ENCODE measurements at regions not wholly inside any gene's neighbourhood (a gene's known extent, or its start where the extent isn't known, plus 50 kb on each side); places are given as distances from the start of the nearest gene placed in this dataset.

DNA sequence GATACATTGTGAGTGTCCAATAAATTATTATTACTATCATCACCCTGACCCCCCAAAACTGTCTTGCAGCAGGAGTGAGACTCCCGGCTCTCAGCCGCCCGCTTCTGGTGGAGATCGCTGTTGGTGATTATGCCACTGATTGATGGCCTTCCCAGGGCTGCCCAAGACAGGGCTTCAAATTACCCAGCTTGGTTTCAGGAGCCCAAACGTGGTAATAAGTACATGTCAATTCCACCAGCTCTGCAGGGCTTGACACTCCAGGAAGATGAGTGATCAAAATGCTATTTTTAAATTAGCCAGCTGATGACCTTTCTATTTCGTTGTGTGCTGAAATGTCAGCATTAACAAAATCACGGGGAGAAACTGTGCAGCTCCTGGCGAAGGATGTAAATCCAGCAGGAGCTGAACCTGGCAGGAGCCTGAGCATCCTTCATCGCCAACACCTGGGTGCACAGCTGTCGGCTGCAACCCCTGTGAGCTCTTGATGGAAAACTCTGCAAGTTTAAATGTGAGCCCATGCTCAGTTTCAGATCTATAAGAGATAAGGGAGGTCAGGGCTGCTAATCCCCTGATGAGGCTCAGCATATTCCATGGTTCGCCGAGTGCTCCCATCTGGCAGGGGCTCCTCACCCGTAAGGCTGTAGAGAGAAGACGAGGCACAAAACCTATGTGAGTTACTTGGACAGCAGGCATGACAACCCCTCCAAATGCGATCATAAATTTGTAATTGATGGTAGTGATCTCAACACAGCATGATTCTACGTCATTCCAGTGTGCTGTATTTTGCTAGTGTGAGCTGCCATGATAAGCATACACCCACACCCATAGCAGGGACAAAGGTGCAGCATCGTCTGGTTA lies 446.3 kb downstream of the TCERG1L start:
- no peak overlapping the region for H3K4me3 ChIP-seq (ENCODE audit: low read depth, low read length)
- H3K9me3 ChIP-seq (ENCODE audit: control insufficient read depth, insufficient read depth, low read length) = no peaks in the 10 kb centered on the region
- H3K36me3 ChIP-seq (ENCODE audit: control insufficient read depth, insufficient read depth, low read length) = no peaks in the 10 kb centered on the region
- no peaks in the 10 kb centered on the region for H3K4me1 ChIP-seq (ENCODE audit: control insufficient read depth, insufficient read depth, low read length)
- no peak overlapping the region for H3K9ac ChIP-seq (ENCODE audit: low read depth, low read length)
- H3K27me3 ChIP-seq (ENCODE audit: control insufficient read depth, insufficient read depth, low read length) = no peaks in the 10 kb centered on the region

GRCh38 chr10:130866857-130867256 lies 444.7 kb downstream of the TCERG1L start:
- H3K4me3 ChIP-seq (ENCODE audit: low read depth, low read length) = no peak overlapping the region
- H3K9me3 ChIP-seq (ENCODE audit: control insufficient read depth, insufficient read depth, low read length) = no peaks in the 10 kb centered on the region
- no peaks in the 10 kb centered on the region for H3K27me3 ChIP-seq (ENCODE audit: control insufficient read depth, insufficient read depth, low read length)

DNA sequence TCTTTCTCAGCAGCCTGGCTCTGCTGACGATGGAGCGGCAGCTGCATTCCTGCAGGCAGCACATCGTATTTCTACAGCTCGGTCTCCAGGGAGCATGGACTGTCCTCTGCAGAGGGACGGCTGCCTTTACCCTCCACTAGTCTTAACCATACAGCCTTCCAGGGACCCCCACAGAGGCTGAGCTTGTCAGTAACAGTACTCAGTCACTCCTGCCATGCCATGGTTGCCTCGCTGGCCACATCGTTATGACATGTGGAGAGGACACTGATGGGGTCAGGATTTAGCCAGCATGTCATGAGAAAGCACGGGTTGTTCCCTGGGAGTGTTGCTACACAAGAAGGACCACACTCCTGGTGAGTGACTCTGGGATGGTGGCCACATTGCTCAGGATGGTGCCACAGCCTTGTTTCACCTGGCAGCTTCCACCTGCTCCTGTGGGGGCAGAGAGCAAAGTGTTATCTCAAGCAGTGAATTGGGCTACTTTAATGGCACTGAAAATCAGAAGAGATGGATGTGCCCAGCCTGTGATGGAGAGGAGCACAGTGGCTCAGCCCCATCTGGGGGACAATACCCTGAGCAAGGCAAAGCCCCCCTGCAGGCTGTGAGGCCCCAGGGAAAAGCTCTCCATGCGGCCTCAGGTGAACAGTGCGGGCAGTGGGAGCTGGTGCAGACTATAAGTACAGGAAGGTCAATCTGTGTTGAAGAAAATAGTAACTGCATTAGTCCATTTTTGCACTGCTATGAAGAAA lies 443.9 kb downstream of the TCERG1L start:
- Histone ChIP-seq H3K27me3 (ENCODE audit: control insufficient read depth, insufficient read depth, low read length) (no peaks in the 10 kb centered on the region), H3K9me3 (ENCODE audit: control insufficient read depth, insufficient read depth, low read length) (no peaks in the 10 kb centered on the region), H3K4me3 (ENCODE audit: low read depth, low read length) (no peak overlapping the region), H3K4me1 (ENCODE audit: control insufficient read depth, insufficient read depth, low read length) (no peaks in the 10 kb centered on the region), H3K36me3 (ENCODE audit: control insufficient read depth, insufficient read depth, low read length) (no peaks in the 10 kb centered on the region), H3K9ac (ENCODE audit: low read depth, low read length) (no peak overlapping the region)

More at GRCh38 chr10:130866857-130867256, 444.7 kb downstream of the TCERG1L start:
- Histone ChIP-seq H3K4me1 (ENCODE audit: control insufficient read depth, insufficient read depth, low read length) (no peaks in the 10 kb centered on the region), H3K9ac (ENCODE audit: low read depth, low read length) (no peak overlapping the region), H3K36me3 (ENCODE audit: control insufficient read depth, insufficient read depth, low read length) (no peaks in the 10 kb centered on the region)

GRCh38 chr10:130869179-130869841 lies 442.2 kb downstream of the TCERG1L start:
- Histone ChIP-seq H3K4me1 (ENCODE audit: control insufficient read depth, insufficient read depth, low read length) (no peaks in the 10 kb centered on the region), H3K36me3 (ENCODE audit: control insufficient read depth, insufficient read depth, low read length) (no peaks in the 10 kb centered on the region), H3K27me3 (ENCODE audit: control insufficient read depth, insufficient read depth, low read length) (no peaks in the 10 kb centered on the region), H3K9me3 (ENCODE audit: control insufficient read depth, insufficient read depth, low read length) (no peaks in the 10 kb centered on the region), H3K9ac (ENCODE audit: low read depth, low read length) (no peak overlapping the region), H3K4me3 (ENCODE audit: low read depth, low read length) (no peak overlapping the region)

DNA sequence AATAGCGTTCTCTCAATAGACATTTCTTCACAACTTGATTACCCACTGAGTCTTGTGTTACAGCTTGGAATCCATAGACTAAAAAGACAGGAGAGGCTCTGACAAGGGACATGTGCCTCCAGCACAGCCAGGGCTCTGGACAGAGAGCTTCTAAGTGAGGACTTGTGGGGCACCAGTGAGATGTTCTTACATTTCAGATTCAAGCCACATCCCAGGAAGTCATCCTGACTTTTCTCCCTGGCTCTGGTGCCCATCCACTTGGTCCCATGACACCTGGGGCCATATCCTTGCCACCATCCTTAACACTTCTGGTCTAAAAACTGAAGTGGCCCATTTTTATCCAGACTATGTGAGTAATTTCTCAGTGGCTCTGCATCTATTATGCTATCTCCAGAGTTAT lies 440.1 kb downstream of the TCERG1L start:
- Histone ChIP-seq H3K27me3 (ENCODE audit: control insufficient read depth, insufficient read depth, low read length) (no peaks in the 10 kb centered on the region), H3K4me1 (ENCODE audit: control insufficient read depth, insufficient read depth, low read length) (no peaks in the 10 kb centered on the region), H3K36me3 (ENCODE audit: control insufficient read depth, insufficient read depth, low read length) (no peaks in the 10 kb centered on the region), H3K9me3 (ENCODE audit: control insufficient read depth, insufficient read depth, low read length) (no peaks in the 10 kb centered on the region), H3K9ac (ENCODE audit: low read depth, low read length) (no peak overlapping the region), H3K4me3 (ENCODE audit: low read depth, low read length) (no peak overlapping the region)

- no peak overlapping the region for H3K4me3 ChIP-seq (ENCODE audit: low read depth, low read length)
- no peaks in the 10 kb centered on the region for H3K9me3 ChIP-seq (ENCODE audit: control insufficient read depth, insufficient read depth, low read length)
- H3K36me3 ChIP-seq (ENCODE audit: control insufficient read depth, insufficient read depth, low read length) = no peaks in the 10 kb centered on the region
- H3K4me1 ChIP-seq (ENCODE audit: control insufficient read depth, insufficient read depth, low read length) = no peaks in the 10 kb centered on the region
- H3K9ac ChIP-seq (ENCODE audit: low read depth, low read length) = no peak overlapping the region
- H3K27me3 ChIP-seq (ENCODE audit: control insufficient read depth, insufficient read depth, low read length) = no peaks in the 10 kb centered on the region
Measured at GRCh38 chr10:130873636-130874035, 437.9 kb downstream of the TCERG1L start.

DNA sequence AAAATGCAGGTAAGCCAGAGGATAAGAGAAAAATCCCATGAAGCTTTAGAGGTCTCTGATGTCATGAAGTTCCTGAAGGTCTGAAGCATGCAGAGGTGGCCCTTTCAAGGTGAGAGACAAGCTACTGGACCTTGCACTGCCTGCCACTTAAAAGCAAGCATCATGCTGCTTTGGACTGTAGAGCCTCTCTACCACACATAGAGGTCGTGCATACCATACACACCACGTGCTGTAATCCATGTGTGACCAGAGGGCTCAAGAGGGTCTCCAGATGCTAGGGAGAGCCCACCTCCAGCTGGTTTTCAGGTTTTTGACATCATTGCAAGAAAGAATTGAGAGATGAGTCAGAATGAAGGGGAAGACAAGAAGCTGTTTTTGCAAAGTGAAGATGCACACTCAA lies 436.4 kb downstream of the TCERG1L start:
- H3K36me3 ChIP-seq (ENCODE audit: control insufficient read depth, insufficient read depth, low read length) = no peaks in the 10 kb centered on the region
- H3K9ac ChIP-seq (ENCODE audit: low read depth, low read length) = no peak overlapping the region
- H3K4me3 ChIP-seq (ENCODE audit: low read depth, low read length) = no peak overlapping the region
- H3K4me1 ChIP-seq (ENCODE audit: control insufficient read depth, insufficient read depth, low read length) = no peaks in the 10 kb centered on the region
- H3K27me3 ChIP-seq (ENCODE audit: control insufficient read depth, insufficient read depth, low read length) = no peaks in the 10 kb centered on the region
- H3K9me3 ChIP-seq (ENCODE audit: control insufficient read depth, insufficient read depth, low read length) = no peaks in the 10 kb centered on the region

DNA sequence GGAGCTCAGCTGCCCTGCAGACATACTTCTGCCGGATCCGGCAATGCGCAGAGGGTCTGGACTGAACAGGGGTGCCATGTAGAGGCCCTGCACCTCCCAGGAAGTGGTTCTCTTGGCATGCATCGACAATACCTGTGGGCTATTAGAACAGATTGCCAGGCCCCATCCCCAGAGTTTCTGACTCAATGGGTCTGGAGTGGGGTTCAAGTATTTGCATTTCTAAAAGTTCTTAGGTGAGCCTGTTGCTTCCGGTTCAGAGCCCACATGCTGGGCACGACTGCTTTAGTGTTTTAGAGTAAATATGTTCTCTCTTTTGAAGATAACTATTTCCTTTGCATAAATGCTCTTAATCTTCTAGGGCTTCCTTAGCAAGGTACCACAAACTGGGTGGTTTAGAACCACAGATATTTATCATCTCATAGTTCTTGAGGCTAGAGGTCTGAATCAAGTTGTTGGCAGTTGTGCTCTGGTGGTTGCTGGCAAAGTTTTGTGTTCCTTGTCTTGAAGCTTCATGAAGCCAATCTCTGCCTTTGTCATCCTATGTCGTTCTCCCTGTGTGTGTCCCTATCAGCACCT lies 435.5 kb downstream of the TCERG1L start:
- no peaks in the 10 kb centered on the region for H3K36me3 ChIP-seq (ENCODE audit: control insufficient read depth, insufficient read depth, low read length)
- no peaks in the 10 kb centered on the region for H3K9me3 ChIP-seq (ENCODE audit: control insufficient read depth, insufficient read depth, low read length)

GRCh38 chr10:130877126-130877525 lies 434.4 kb downstream of the TCERG1L start:
- Histone ChIP-seq H3K4me1 (ENCODE audit: control insufficient read depth, insufficient read depth, low read length) (no peaks in the 10 kb centered on the region), H3K36me3 (ENCODE audit: control insufficient read depth, insufficient read depth, low read length) (no peaks in the 10 kb centered on the region), H3K9ac (ENCODE audit: low read depth, low read length) (no peak overlapping the region), H3K9me3 (ENCODE audit: control insufficient read depth, insufficient read depth, low read length) (no peaks in the 10 kb centered on the region), H3K4me3 (ENCODE audit: low read depth, low read length) (no peak overlapping the region), H3K27me3 (ENCODE audit: control insufficient read depth, insufficient read depth, low read length) (no peaks in the 10 kb centered on the region)

More for the DNA sequence above, 435.5 kb downstream of the TCERG1L start:
- Histone ChIP-seq H3K27me3 (ENCODE audit: control insufficient read depth, insufficient read depth, low read length) (no peaks in the 10 kb centered on the region), H3K4me1 (ENCODE audit: control insufficient read depth, insufficient read depth, low read length) (no peaks in the 10 kb centered on the region), H3K4me3 (ENCODE audit: low read depth, low read length) (no peak overlapping the region), H3K9ac (ENCODE audit: low read depth, low read length) (no peak overlapping the region)

DNA sequence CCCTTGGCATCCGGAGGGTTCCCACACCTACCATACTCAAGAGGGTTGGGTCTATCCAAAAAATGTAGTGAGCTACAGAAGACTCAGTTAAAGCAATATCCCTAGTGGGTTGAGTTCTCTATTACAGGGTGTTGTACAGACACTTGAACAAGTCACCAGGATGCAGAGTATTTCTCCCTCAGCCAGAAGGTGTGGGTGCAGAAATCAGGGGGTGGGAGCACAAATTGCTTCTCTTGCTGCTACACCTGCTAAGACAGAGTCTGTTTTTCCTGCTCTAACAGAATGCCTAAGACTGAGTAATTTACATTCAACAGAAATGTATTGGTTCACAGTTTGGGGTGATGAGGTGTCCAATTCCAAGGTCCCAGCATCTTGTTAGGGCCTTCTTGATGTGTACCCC lies 433.4 kb downstream of the TCERG1L start:
- Histone ChIP-seq H3K27me3 (ENCODE audit: control insufficient read depth, insufficient read depth, low read length) (no peaks in the 10 kb centered on the region), H3K36me3 (ENCODE audit: control insufficient read depth, insufficient read depth, low read length) (no peaks in the 10 kb centered on the region), H3K4me3 (ENCODE audit: low read depth, low read length) (no peak overlapping the region), H3K4me1 (ENCODE audit: control insufficient read depth, insufficient read depth, low read length) (no peaks in the 10 kb centered on the region), H3K9ac (ENCODE audit: low read depth, low read length) (no peak overlapping the region), H3K9me3 (ENCODE audit: control insufficient read depth, insufficient read depth, low read length) (no peaks in the 10 kb centered on the region)

- H3K9me3 ChIP-seq (ENCODE audit: control insufficient read depth, insufficient read depth, low read length) = no peaks in the 10 kb centered on the region
- H3K4me1 ChIP-seq (ENCODE audit: control insufficient read depth, insufficient read depth, low read length) = no peaks in the 10 kb centered on the region
- H3K27me3 ChIP-seq (ENCODE audit: control insufficient read depth, insufficient read depth, low read length) = no peaks in the 10 kb centered on the region
- no peak overlapping the region for H3K9ac ChIP-seq (ENCODE audit: low read depth, low read length)
- H3K4me3 ChIP-seq (ENCODE audit: low read depth, low read length) = no peak overlapping the region
- H3K36me3 ChIP-seq (ENCODE audit: control insufficient read depth, insufficient read depth, low read length) = no peaks in the 10 kb centered on the region
Measured at GRCh38 chr10:130882906-130883305, 428.6 kb downstream of the TCERG1L start.
